SK-N-SH treated with all-trans-retinoic acid at 6 μM for 48 hours (cell line): ENCODE measurements at regions not wholly inside any gene's neighbourhood (a gene's known extent, or its start where the extent isn't known, plus 50 kb on each side); places are given as distances from the start of the nearest gene placed in this dataset.

Experiments
- ATAC-seq: fragments of 200-7000 bp; cut with Tn5 transposase; 3 replicates; pipeline ENCODE4 v1.9.1; 2020; ENCODE audit warnings: mild to moderate bottlenecking, moderate library complexity
- ARNTL ChIP-seq: fragments of 450-650 bp; formaldehyde crosslinking; IDR thresholded peaks from 2 replicates; pipeline ENCODE4 v1.5.0; 2020; ENCODE audit warnings: low read depth, mild to moderate bottlenecking, moderate library complexity, borderline replicate concordance
- BACH2 ChIP-seq: fragments of 250-450 bp; sonication (Bioruptor Pico); IDR thresholded peaks from 2 replicates; pipeline ENCODE4 v1.9.0; 2021; ENCODE audit warnings: mild to moderate bottlenecking, borderline replicate concordance
- ESRRG ChIP-seq: fragments of 250-450 bp; sonication (Bioruptor Pico); IDR thresholded peaks from 2 replicates; pipeline ENCODE4 v1.6.1; 2021; ENCODE audit warnings: mild to moderate bottlenecking
- OSR1 ChIP-seq: fragments of 250-450 bp; sonication (Bioruptor Pico); IDR thresholded peaks from 2 replicates; pipeline ENCODE4 v1.8.0; 2022; ENCODE audit warnings: moderate library complexity, mild to moderate bottlenecking, inconsistent platforms
- PPARA ChIP-seq: fragments of 250-450 bp; sonication (Bioruptor Pico); IDR thresholded peaks from 2 replicates; pipeline ENCODE4 v1.5.0; 2020; ENCODE audit warnings: mild to moderate bottlenecking, borderline replicate concordance
- SNAI2 ChIP-seq: fragments of 250-450 bp; sonication (Bioruptor Pico); IDR thresholded peaks from 2 replicates; pipeline ENCODE4 v1.5.0; 2020; ENCODE audit warnings: mild to moderate bottlenecking, moderate library complexity
- TCF4 ChIP-seq: fragments of 250-450 bp; sonication (Bioruptor Pico); IDR thresholded peaks from 2 replicates; pipeline ENCODE4 v1.8.0; 2021; ENCODE audit warnings: mild to moderate bottlenecking, moderate library complexity, borderline replicate concordance
- ZFP3 ChIP-seq: fragments of 250-450 bp; sonication (Bioruptor Pico); IDR thresholded peaks from 2 replicates; pipeline ENCODE4 v1.5.0; 2020; ENCODE audit warnings: mild to moderate bottlenecking, moderate library complexity
- ZFP30 ChIP-seq: fragments of 450-650 bp; formaldehyde crosslinking; IDR thresholded peaks from 2 replicates; pipeline ENCODE4 v1.5.0; 2022; ENCODE audit warnings: mild to moderate bottlenecking, moderate library complexity
- ZNF565 ChIP-seq: fragments of 450-650 bp; formaldehyde crosslinking; conservative IDR thresholded peaks from 2 replicates; pipeline ENCODE4 v1.5.0; 2020; ENCODE audit warnings: low read depth, mild to moderate bottlenecking, moderate library complexity
- ZNF70 ChIP-seq: fragments of 450-650 bp; formaldehyde crosslinking; IDR thresholded peaks from 2 replicates; pipeline ENCODE4 v1.5.0; 2020; ENCODE audit warnings: mild to moderate bottlenecking, moderate library complexity
- TF ChIP-seq, protein P1 (sequence below): fragments of 250-450 bp; sonication (Bioruptor Pico); IDR thresholded peaks from 2 replicates; pipeline ENCODE4 v1.8.0; 2021; ENCODE audit warnings: low read depth, mild to moderate bottlenecking, moderate library complexity, borderline replicate concordance
- TF ChIP-seq, protein P2 (sequence below): fragments of 250-450 bp; sonication (Bioruptor Pico); IDR thresholded peaks from 2 replicates; pipeline ENCODE4 v1.5.0; 2020; ENCODE audit warnings: mild to moderate bottlenecking, moderate library complexity
- TF ChIP-seq, protein P3 (sequence below): fragments of 250-450 bp; sonication (Bioruptor Pico); IDR thresholded peaks from 2 replicates; pipeline ENCODE4 v1.5.1; 2020; ENCODE audit warnings: low read depth, mild to moderate bottlenecking, moderate library complexity

DNA sequence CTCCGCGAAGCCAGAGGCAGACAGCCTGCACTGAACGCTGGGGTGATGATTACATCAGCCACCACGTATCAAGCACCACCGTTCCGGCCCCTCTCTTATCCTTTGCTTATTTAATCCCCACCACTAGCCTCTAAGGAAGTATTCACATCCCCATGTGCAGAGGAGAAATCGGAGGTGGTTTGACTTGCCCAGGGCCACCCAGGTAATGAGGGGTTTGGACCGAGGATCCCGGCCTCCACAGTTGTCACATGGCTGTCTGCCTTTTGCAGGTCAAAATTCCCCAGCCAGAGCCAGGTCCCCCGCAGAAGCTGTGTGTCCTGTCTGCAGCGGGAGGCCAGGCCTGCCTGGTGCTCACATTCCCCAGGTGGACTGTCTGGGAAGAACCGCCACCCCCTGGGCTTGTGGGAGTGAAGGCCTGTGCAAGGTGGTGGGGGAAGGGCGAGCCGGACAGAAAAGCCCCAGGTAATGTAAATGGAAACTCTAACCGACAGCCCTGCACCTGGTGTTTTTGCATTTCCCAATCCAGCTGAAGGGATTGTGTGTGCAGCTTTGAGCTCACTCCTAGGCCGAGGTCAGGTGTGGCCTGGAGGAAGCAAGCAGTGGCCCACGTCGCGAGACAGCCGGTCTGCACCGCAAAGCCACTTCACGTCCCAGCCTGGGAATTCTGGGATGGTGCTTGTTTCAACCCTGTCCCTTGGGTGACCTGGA, 108.5 kb upstream of the ID2 start (continued):
- TF ChIP-seq ZFP3 (no peak), BACH2 (no peak)

DNA sequence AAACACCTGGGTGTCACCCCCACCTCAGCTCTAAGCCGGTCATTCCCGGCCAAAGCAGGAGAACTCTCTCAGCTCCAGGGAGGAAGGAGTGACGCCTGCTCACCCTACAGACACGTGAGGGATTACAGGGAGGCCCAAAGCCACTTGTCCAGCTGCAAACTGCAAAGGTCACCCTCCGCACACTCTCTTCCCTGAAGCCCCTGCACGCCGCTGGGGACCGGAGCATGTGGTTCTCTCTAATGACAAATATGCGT, 108.0 kb upstream of the ID2 start:
- TF ChIP-seq, protein P1, sequence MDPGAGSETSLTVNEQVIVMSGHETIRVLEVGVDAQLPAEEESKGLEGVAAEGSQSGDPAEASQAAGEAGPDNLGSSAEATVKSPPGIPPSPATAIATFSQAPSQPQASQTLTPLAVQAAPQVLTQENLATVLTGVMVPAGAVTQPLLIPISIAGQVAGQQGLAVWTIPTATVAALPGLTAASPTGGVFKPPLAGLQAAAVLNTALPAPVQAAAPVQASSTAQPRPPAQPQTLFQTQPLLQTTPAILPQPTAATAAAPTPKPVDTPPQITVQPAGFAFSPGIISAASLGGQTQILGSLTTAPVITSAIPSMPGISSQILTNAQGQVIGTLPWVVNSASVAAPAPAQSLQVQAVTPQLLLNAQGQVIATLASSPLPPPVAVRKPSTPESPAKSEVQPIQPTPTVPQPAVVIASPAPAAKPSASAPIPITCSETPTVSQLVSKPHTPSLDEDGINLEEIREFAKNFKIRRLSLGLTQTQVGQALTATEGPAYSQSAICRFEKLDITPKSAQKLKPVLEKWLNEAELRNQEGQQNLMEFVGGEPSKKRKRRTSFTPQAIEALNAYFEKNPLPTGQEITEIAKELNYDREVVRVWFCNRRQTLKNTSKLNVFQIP (CRISPR knock-in tag): no peak
- no peak for TF ChIP-seq ZFP30
- TF ChIP-seq, all 23 proteins: peak for 0
- no peak for ATAC-seq

DNA sequence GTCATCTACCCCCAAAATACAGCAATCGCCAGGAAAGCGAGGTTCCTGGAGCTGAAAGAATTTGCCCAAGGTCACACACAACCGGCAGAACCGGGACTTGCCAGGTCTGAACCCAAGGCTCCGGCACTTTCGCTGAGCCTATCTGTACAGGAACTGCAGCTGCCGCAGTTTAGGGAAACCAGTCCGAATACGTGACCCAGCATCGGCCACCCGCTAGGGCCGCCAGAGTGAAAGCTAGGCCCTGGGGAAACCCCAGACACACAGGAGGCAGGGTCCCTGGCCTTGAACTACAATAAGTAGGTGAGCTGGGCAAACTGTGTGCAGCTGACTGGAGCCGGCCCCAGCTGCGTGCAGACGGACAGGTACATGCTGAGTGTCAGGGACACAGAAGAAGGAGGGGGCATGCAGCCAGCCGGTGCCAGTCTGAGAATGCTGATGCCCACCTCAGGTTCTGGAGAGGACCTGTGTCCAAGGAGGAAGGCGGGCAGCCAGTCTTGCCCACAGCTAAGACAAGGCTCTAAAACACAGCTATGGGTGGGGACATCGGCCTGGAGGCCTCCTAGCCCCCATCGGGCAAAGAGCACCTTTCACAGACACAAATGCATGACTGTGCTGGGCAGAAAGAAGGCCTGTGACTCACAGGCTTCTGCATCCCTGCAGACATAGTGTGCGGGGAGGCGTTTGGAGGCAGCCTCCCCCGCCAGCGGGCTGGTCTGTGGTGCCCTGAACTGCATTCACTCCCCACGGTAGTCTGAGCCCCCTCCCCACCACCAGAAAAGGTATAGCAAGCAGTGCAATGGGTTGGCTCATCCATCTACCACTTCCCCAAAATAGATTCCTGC, 107.4 kb upstream of the ID2 start:
- peak; percentile 73 for ATAC-seq
- no peak for TF ChIP-seq OSR1
- TF ChIP-seq ARNTL (CRISPR knock-in tag): no peak
- TF ChIP-seq TCF4 (CRISPR knock-in tag): 0 out of 2 replicates have a peak, but pooled peaks have one; percentile 29

DNA sequence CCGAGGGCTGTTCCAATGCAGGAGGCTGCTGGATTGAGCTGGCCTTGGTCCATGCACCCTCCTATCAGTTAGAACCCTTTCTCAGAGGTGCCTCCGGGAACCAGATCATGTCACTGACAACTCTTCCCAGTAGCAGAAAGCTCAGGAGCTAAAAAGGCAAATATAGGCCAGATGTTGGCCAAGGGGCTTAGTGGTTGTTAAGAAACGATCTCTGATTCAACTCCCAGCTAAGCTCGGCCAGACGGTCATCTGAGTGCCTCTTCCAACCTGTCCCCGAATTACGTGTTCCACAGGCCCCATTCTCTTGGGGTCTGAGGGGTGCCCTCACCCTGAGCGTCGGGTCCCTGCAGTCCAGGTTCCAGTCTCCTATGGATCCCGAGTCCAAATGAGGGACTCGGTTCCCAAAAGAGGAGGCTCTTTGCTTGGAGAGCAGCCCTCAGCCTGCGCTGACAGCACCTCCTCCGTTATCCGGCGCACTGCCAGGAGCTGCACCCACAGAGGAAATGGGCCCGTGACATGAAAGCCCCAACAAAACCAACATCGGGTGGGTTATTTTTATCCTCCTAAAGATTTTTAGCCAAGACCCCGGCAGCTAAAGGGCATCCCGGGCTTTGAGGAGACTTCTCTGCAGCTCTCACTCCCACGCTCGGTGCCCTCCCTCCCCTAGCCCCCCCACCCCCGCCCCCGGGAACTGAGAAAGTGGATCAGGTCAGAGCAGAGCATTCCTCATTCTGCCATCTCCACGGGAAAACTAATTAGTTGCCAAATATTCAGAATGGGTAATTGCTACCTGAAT, 106.6 kb upstream of the ID2 start:
- TF ChIP-seq, protein P2, sequence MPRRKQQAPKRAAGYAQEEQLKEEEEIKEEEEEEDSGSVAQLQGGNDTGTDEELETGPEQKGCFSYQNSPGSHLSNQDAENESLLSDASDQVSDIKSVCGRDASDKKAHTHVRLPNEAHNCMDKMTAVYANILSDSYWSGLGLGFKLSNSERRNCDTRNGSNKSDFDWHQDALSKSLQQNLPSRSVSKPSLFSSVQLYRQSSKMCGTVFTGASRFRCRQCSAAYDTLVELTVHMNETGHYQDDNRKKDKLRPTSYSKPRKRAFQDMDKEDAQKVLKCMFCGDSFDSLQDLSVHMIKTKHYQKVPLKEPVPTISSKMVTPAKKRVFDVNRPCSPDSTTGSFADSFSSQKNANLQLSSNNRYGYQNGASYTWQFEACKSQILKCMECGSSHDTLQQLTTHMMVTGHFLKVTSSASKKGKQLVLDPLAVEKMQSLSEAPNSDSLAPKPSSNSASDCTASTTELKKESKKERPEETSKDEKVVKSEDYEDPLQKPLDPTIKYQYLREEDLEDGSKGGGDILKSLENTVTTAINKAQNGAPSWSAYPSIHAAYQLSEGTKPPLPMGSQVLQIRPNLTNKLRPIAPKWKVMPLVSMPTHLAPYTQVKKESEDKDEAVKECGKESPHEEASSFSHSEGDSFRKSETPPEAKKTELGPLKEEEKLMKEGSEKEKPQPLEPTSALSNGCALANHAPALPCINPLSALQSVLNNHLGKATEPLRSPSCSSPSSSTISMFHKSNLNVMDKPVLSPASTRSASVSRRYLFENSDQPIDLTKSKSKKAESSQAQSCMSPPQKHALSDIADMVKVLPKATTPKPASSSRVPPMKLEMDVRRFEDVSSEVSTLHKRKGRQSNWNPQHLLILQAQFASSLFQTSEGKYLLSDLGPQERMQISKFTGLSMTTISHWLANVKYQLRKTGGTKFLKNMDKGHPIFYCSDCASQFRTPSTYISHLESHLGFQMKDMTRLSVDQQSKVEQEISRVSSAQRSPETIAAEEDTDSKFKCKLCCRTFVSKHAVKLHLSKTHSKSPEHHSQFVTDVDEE (CRISPR knock-in tag): no peak
- peak; percentile 7; the same call in 1 of the 2 replicates for TF ChIP-seq TCF4 (CRISPR knock-in tag)
- ATAC-seq: peak; percentile 41; the same call in 2 of the 3 replicates

DNA sequence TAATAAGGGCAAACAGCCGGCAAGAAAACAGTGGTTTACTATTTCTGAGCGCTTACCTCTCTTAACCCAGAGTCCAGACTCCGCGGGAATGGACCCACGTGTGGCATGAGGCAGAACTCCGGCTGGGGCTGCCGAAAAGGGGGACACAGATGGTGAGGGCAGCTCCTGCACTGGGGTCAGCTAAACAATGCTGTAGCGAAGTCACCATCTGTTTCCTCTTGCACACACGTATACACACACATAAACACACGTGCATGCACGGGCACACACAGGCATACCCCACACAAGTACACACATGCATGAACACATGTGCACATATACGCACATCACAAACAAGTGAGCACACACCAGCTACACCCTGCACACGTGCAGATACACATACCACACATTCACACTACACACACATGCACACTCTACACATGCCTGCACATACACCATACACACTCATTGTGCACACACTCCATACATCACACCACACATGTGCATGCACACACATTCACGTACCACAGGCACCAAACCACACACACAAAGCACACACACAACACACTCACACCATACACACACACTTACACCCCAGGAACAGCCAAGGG, 105.9 kb upstream of the ID2 start:
- no peak for ATAC-seq

DNA sequence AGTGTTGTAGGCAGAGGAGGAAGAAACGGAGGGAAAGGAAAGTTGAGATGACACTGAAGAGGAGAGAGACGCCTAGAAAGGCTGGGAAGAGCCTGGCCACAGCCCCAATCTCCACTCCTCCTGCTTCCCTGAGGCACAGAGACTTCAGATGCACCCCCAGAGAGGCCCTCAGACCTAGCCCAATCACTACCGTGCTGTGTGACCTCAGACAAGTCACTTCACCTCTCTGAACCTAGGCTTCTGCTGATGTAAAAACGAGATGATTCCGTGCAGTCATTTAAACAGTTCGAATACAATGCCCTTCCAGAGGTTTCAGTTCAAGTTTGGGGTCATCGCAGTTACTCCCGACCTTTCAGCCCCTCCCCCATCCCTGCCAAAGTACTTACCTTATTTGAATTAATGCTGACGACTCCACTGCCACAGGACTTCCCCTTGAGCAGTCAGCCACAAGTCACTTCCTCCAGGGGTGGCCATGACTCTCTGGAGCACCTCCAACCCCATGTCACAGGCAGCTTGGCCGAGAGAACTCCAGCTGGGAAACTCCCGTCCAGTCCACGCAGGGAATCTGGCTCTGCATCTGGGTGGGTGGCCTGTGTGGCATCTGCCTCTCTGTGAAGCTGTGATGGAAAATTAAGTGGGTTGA, 105.2 kb upstream of the ID2 start:
- no peak for ATAC-seq
- TF ChIP-seq SNAI2 (CRISPR knock-in tag) (no peak), OSR1 (no peak), TCF4 (CRISPR knock-in tag) (no peak), ZNF565 (CRISPR knock-in tag) (no peak)
- TF ChIP-seq, protein P2 (CRISPR knock-in tag): no peak
- TF ChIP-seq, protein P1 (CRISPR knock-in tag): no peak
- TF ChIP-seq, protein P3, sequence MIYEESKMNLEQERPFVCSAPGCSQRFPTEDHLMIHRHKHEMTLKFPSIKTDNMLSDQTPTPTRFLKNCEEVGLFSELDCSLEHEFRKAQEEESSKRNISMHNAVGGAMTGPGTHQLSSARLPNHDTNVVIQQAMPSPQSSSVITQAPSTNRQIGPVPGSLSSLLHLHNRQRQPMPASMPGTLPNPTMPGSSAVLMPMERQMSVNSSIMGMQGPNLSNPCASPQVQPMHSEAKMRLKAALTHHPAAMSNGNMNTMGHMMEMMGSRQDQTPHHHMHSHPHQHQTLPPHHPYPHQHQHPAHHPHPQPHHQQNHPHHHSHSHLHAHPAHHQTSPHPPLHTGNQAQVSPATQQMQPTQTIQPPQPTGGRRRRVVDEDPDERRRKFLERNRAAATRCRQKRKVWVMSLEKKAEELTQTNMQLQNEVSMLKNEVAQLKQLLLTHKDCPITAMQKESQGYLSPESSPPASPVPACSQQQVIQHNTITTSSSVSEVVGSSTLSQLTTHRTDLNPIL (CRISPR knock-in tag): no peak
- TF ChIP-seq, all 23 proteins: peak for 0

More for the DNA sequence above, 105.9 kb upstream of the ID2 start:
- TF ChIP-seq, protein P1 (CRISPR knock-in tag): no peak
- no peak for TF ChIP-seq ESRRG
- no peak for TF ChIP-seq BACH2
- TF ChIP-seq PPARA (CRISPR knock-in tag): no peak
- TF ChIP-seq ZNF565 (CRISPR knock-in tag): no peak
- no peak for TF ChIP-seq ARNTL (CRISPR knock-in tag)
- no peak for TF ChIP-seq ZNF70 (CRISPR knock-in tag)
- TF ChIP-seq, all 23 proteins: peak for 0
